ENCODE measurements at regions not wholly inside any gene's neighbourhood (a gene's known extent, or its start where the extent isn't known, plus 50 kb on each side); places are given as distances from the start of the nearest gene placed in this dataset.

- no peaks in the 10 kb centered on the region for H3K36me3 ChIP-seq (ENCODE audit: control insufficient read depth, low read length)
- TF ChIP-seq EZH2phosphoT487 (IDR thresholded peaks at IDR 0.05; ENCODE audit: borderline replicate concordance, low read length), result no peak
- TF ChIP-seq CTCF (IDR thresholded peaks at IDR 0.05; ENCODE audit: low read depth, low read length, poor library complexity, severe bottlenecking), result no peak
- H3K27me3 ChIP-seq (ENCODE audit: control insufficient read depth, low read length), result no peaks in the 10 kb centered on the region
- no peak overlapping the region for H3K4me2 ChIP-seq (ENCODE audit: low read length)
- no peaks in the 10 kb centered on the region for H3F3A ChIP-seq (ENCODE audit: control insufficient read depth, insufficient read depth)
- H3K9me2 ChIP-seq (replicated peaks; ENCODE audit: control insufficient read depth, low read length), result no peaks in the 10 kb centered on the region
- no peaks in the 10 kb centered on the region for H3K9me3 ChIP-seq (ENCODE audit: control insufficient read depth, insufficient read depth, low read length)
- H3K79me2 ChIP-seq (ENCODE audit: control insufficient read depth, low read length), result no peaks in the 10 kb centered on the region
- H3K4me1 ChIP-seq (ENCODE audit: control insufficient read depth, low read length), result no peaks in the 10 kb centered on the region
- H4K20me1 ChIP-seq (ENCODE audit: control insufficient read depth, insufficient read depth, low read depth, low read length), result no peaks in the 10 kb centered on the region
- H3K27ac ChIP-seq (ENCODE audit: low read depth, low read length), result no peak overlapping the region
- H3K4me3 ChIP-seq (ENCODE audit: low read length), result no peak overlapping the region
Observed at GRCh38 chr13:90535421-90535820, 812.1 kb upstream of the MIR17HG start.

GRCh38 chr13:90538063-90538462 is 809.4 kb upstream of the MIR17HG start:
- no peak overlapping the region for H3K4me2 ChIP-seq (ENCODE audit: low read length)
- no peaks in the 10 kb centered on the region for H3K9me3 ChIP-seq (ENCODE audit: control insufficient read depth, insufficient read depth, low read length)
- no peaks in the 10 kb centered on the region for H3F3A ChIP-seq (ENCODE audit: control insufficient read depth, insufficient read depth)
- TF ChIP-seq EZH2phosphoT487 (IDR thresholded peaks at IDR 0.05; ENCODE audit: borderline replicate concordance, low read length) (no peak), CTCF (IDR thresholded peaks at IDR 0.05; ENCODE audit: low read depth, low read length, poor library complexity, severe bottlenecking) (no peak)
- no peaks in the 10 kb centered on the region for H3K36me3 ChIP-seq (ENCODE audit: control insufficient read depth, low read length)
- no peaks in the 10 kb centered on the region for H3K9me2 ChIP-seq (replicated peaks; ENCODE audit: control insufficient read depth, low read length)
- H3K4me3 ChIP-seq (ENCODE audit: low read length), result no peak overlapping the region
- H3K4me1 ChIP-seq (ENCODE audit: control insufficient read depth, low read length), result no peaks in the 10 kb centered on the region
- H3K79me2 ChIP-seq (ENCODE audit: control insufficient read depth, low read length), result no peaks in the 10 kb centered on the region
- no peaks in the 10 kb centered on the region for H4K20me1 ChIP-seq (ENCODE audit: control insufficient read depth, insufficient read depth, low read depth, low read length)
- no peak overlapping the region for H3K27ac ChIP-seq (ENCODE audit: low read depth, low read length)
- no peaks in the 10 kb centered on the region for H3K27me3 ChIP-seq (ENCODE audit: control insufficient read depth, low read length)

GRCh38 chr13:90541346-90541745 is 806.1 kb upstream of the MIR17HG start:
- Histone ChIP-seq H3F3A (ENCODE audit: control insufficient read depth, insufficient read depth) (no peaks in the 10 kb centered on the region), H3K27me3 (ENCODE audit: control insufficient read depth, low read length) (no peaks in the 10 kb centered on the region), H3K27ac (ENCODE audit: low read depth, low read length) (no peak overlapping the region), H3K79me2 (ENCODE audit: control insufficient read depth, low read length) (no peaks in the 10 kb centered on the region), H3K36me3 (ENCODE audit: control insufficient read depth, low read length) (no peaks in the 10 kb centered on the region), H3K4me3 (ENCODE audit: low read length) (no peak overlapping the region), H3K9me3 (ENCODE audit: control insufficient read depth, insufficient read depth, low read length) (no peaks in the 10 kb centered on the region), H3K4me2 (ENCODE audit: low read length) (no peak overlapping the region), H4K20me1 (ENCODE audit: control insufficient read depth, insufficient read depth, low read depth, low read length) (no peaks in the 10 kb centered on the region), H3K9me2 (replicated peaks; ENCODE audit: control insufficient read depth, low read length) (no peaks in the 10 kb centered on the region), H3K4me1 (ENCODE audit: control insufficient read depth, low read length) (no peaks in the 10 kb centered on the region)
- TF ChIP-seq EZH2phosphoT487 (IDR thresholded peaks at IDR 0.05; ENCODE audit: borderline replicate concordance, low read length) (no peak), CTCF (IDR thresholded peaks at IDR 0.05; ENCODE audit: low read depth, low read length, poor library complexity, severe bottlenecking) (no peak)
